WTC11 (cell line): ENCODE measurements at regions not wholly inside any gene's neighbourhood (a gene's known extent, or its start where the extent isn't known, plus 50 kb on each side); places are given as distances from the start of the nearest gene placed in this dataset.

ENCODE experiments used
- CTCF ChIP-seq: fragments of 200-600 bp; IDR thresholded peaks from 2 replicates; pipeline ENCODE4 v1.8.0; 2022; ENCODE audit warnings: antibody characterized with exemption
- GABPB1 ChIP-seq: sonication (generic); formaldehyde crosslinking; IDR thresholded peaks from 2 replicates; pipeline ENCODE4 v1.8.1; 2023; ENCODE audit warnings: mild to moderate bottlenecking, missing genetic modification reagents
- MAX ChIP-seq: sonication (generic); formaldehyde crosslinking; IDR thresholded peaks from 2 replicates; pipeline ENCODE4 v1.8.0; 2022; ENCODE audit warnings: mild to moderate bottlenecking, missing genetic modification reagents
- SP1 ChIP-seq: sonication (generic); formaldehyde crosslinking; conservative IDR thresholded peaks from 2 replicates; pipeline ENCODE4 v1.8.1; 2022; ENCODE audit warnings: missing genetic modification reagents
- USF2 ChIP-seq: sonication (generic); formaldehyde crosslinking; IDR thresholded peaks from 2 replicates; pipeline ENCODE4 v1.8.1; 2023; ENCODE audit warnings: mild to moderate bottlenecking, missing genetic modification reagents, moderate library complexity
- ZNF232 ChIP-seq: sonication (generic); formaldehyde crosslinking; IDR thresholded peaks from 2 replicates; pipeline ENCODE4 v1.8.0; 2022; ENCODE audit warnings: mild to moderate bottlenecking, missing genetic modification reagents

- TF ChIP-seq ZNF232 (CRISPR knock-in tag) (no peak), SP1 (no peak), MAX (CRISPR knock-in tag) (no peak), CTCF (no peak), USF2 (no peak), GABPB1 (CRISPR knock-in tag) (no peak)
These were observed 604.0 kb upstream of the KIF2B start for GRCh38 chr17:53218723-53219122.
